ENCODE measurements at regions not wholly inside any gene's neighbourhood (a gene's known extent, or its start where the extent isn't known, plus 50 kb on each side); places are given as distances from the start of the nearest gene placed in this dataset.

- Histone ChIP-seq H3K4me3 (no peak overlapping the region), H3K27ac (no peak overlapping the region)
Measured at GRCh38 chr5:174159327-174160114, 114.0 kb downstream of the NSG2 start.

GRCh38 chr5:174165406-174165805, 119.9 kb downstream of the NSG2 start:
- H3K27ac ChIP-seq = no peak overlapping the region
- H3K4me3 ChIP-seq = no peak overlapping the region

DNA sequence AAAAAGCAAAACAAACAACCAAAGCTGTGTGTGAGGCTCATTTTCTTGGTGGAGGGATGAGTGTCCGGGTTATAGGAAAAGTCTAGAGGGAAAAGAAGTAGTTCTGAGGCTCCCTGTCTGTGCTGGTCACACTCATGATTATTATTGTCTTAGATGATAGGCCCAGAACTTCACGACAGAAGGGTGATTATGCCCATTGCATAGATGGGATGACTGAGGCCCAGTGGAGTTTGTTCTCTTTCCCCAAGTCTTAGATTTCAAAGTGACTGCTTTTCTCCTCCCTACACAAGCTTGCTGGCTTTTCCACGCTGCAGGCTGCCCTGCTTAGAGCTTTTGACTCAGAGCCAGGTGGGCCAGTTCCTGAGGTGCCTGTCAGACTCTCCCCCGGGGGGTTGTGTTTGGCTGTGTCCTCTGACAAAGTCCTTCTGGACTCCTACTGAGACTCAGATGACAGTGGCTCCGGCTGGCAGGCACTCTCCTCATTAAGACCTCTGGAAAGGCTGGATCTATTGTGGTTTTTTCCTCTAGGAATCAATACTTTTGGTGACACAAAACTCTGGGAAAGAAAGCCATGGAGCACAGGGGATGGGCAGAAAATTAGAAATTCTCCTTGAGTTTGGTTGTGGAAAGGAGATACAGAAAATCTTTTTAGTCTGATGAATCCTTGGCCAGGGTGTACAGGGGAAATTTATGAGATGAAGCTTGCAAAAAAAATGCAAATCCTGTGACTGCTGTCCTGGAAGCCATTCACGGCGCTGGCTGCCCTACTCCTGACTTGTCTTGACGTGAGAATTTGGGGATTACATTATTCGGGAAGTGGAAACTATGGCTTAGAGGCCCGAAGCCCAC, 120.9 kb downstream of the NSG2 start:
- no peak overlapping the region for H3K4me3 ChIP-seq
- no peak overlapping the region for H3K27ac ChIP-seq

- Histone ChIP-seq H3K4me3 (no peak overlapping the region), H3K27ac (no peak overlapping the region)
Measured at GRCh38 chr5:174167080-174167910, 121.8 kb downstream of the NSG2 start.

DNA sequence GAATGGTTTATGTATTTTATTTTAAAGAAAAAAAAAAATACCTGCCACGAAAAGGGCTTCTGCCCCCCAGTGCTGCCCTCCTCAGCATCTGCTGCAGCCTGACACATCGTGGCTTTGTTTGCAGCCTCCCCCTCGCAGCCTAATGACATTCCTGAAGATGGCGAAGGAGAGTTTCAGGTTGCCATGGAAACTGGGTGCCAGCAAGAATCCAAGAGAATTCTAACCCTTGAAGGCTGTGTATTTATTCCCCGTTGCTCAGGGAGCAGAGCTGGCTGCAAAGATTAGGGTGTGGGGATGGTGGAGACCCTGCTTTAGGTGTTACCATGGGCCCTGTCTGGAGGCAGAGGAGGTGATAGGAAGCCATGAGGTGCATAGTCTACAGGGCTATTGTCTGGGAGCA, 126.6 kb downstream of the NSG2 start:
- no peak overlapping the region for H3K4me3 ChIP-seq
- H3K27ac ChIP-seq = no peak overlapping the region

GRCh38 chr5:174172566-174172965, 127.1 kb downstream of the NSG2 start:
- no peak overlapping the region for H3K27ac ChIP-seq
- no peak overlapping the region for H3K4me3 ChIP-seq

GRCh38 chr5:174173766-174174165, 128.3 kb downstream of the NSG2 start:
- Histone ChIP-seq H3K4me3 (no peak overlapping the region), H3K27ac (no peak overlapping the region)

GRCh38 chr5:174175716-174176268, 130.3 kb downstream of the NSG2 start:
- H3K4me3 ChIP-seq = no peak overlapping the region
- H3K27ac ChIP-seq = no peak overlapping the region

- no peak overlapping the region for H3K4me3 ChIP-seq
- no peak overlapping the region for H3K27ac ChIP-seq
Measured at GRCh38 chr5:174176511-174176910, 131.0 kb downstream of the NSG2 start.

DNA sequence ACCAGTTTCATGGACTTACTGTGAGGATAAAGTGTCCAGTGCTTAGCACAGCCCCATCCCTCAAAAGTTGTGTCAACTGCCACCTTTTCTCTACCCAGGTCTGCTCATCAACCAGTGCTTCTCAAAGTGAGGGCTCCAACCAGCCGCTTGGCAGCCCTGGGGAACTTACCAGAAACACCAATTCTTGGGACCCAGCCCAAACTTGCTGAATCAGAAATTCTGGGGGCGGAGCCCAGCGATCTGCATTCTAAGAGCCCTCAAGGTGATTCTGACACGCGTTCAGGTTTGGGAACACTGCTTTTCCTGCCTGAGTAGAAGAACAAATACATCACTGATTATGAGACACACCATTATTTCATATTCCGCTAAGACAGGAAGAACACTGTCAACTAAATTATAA, 132.0 kb downstream of the NSG2 start:
- Histone ChIP-seq H3K27ac (no peak overlapping the region), H3K4me3 (no peak overlapping the region)

DNA sequence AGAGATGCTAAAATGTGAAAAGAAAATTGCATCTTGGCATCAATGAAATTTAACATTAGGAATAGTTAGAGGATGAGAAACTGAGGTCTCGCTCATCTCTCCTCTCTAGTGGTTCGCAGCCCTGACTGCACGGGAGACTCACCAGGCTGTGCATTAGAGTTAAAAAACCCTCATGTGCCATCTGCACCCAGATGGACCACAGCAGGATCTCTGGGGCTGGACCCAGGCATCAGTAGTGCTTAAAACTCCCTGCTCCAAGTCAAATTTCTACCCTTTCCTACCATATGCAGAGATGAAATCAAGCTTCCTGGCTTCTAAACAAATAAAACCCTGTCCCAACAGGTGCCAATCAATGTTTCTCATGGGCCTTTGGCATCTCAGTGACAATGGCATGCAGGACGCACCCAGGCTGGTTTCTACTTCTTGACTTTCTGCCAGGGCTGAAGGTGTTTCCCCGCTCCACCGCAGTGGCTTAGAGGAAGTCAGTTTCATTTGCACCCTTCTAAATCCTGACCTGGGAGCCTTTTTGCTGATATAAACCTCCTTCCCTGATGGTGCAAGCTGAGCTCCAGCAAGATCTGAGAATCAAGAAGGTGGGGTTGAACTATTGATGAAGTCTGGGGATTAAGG, 132.6 kb downstream of the NSG2 start:
- no peak overlapping the region for H3K27ac ChIP-seq
- H3K4me3 ChIP-seq = no peak overlapping the region

GRCh38 chr5:174180639-174181038, 135.1 kb downstream of the NSG2 start:
- H3K27ac ChIP-seq = no peak overlapping the region
- no peak overlapping the region for H3K4me3 ChIP-seq

DNA sequence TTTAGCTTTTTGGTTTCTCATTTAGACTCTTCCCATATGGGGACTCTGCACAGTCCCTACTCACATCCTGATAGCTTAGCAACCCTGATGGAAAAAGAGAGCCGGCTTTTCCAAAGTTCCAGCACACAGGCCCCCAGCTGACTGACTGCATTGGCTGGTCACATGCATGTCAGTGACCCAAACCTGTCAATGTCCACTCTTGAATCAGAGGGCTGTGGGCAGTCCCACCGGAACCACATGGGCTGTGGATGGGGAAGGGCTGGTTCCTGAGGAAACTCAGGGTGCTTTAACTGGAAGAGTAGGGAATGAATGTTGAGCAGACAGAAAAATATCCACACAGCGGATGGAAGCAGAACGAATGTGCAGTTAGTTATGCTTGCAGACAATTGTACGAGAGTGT, 136.6 kb downstream of the NSG2 start:
- Histone ChIP-seq H3K27ac (no peak overlapping the region), H3K4me3 (no peak overlapping the region)

DNA sequence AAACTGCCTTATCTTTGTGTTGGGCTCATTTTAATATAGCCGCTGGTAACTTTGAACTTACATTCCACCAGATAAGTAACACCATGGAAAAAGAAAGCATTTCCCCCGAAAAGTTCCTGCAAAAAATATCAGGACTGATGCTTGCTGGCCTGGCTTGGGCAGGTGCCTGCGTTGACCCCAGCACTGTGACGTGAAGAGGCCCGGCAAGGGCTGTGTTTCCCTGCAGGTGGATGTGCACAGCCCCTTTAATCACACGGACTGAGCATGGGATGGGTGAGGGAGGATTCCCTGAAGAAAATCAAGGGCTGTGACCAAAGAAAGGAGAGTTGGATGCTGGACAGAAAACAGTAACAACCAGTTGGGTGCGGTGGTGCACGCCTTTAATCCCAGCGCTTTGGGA, 138.2 kb downstream of the NSG2 start:
- no peak overlapping the region for H3K4me3 ChIP-seq

DNA sequence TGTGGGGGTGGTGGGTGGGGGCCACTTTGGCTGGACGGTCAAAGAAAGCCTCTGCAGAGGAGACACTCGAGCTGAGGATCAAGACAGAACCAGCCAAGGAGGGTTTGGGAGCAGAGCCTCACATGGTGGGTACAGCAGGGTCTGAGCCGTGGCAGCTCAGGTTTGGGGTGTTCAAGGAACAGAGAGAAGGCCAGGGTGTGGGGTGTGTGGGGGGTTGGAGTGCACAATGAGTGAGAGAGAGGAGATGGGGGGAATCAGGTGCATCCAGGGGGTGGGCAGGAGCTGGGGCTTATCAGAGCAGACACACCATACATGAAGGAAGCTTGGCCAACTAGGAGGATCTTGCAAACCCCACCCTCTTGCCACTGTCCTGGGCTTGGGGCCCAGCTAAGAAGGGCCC, 140.0 kb downstream of the NSG2 start:
- Histone ChIP-seq H3K4me3 (no peak overlapping the region), H3K27ac (no peak overlapping the region)

More for the DNA sequence above, 138.2 kb downstream of the NSG2 start:
- no peak overlapping the region for H3K27ac ChIP-seq

DNA sequence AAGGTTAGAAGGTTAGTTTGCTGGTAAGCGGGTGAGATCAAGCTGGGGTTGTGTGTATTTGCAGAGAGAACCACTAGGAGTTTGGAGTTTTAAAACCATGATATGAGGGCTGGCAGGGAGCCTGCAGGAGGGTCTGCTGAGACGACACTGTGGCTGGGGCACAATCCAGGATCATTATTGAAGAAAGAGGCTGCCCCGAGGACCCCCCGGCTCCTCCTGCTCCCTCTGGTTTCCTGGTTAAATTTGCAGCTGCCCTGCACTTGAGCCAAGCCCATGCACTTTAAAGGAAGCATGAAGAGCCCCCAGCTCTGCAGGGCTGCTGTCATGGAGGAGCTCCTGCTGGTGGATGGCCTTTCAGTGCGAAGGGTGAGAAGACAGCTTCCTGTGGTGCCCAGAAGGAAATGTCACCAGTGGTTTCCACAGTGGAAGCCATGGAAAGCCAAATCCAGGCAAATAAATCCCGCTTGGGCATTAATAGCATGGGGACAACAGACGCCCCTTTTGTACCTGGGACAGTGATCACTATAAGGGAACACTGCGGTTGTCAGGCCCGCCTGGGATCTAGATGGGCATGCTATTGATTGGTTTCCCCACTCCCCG, 140.7 kb downstream of the NSG2 start:
- Histone ChIP-seq H3K4me3 (no peak overlapping the region), H3K27ac (no peak overlapping the region)

DNA sequence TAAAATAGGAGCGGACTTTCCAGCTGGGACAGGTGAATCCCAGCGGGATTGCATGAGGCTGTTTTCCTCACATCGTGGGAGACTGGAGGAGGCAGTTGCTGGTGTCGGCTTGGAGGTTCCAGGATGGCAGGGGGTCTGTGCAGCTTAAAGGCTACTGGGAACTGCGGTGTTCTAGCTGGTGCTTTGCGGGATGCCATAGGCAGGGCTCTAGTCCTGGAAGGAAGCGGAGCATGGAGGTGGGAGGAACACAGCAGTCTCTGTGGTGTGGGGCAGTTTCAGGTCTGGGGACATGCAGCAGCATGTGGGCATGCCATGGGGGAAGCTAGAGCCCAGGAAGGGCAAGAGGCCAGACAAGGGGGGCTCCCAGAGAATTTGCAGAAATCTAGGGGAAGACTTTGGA, 141.5 kb downstream of the NSG2 start:
- H3K4me3 ChIP-seq = no peak overlapping the region
- H3K27ac ChIP-seq = no peak overlapping the region

- Histone ChIP-seq H3K4me3 (no peak overlapping the region), H3K27ac (no peak overlapping the region)
Measured at GRCh38 chr5:174187481-174187880, 142.0 kb downstream of the NSG2 start.

GRCh38 chr5:174188295-174188694, 142.8 kb downstream of the NSG2 start:
- H3K4me3 ChIP-seq = no peak overlapping the region
- H3K27ac ChIP-seq = no peak overlapping the region
